ENCODE measurements at regions not wholly inside any gene's neighbourhood (a gene's known extent, or its start where the extent isn't known, plus 50 kb on each side); places are given as distances from the start of the nearest gene placed in this dataset.

GRCh38 chr20:63060057-63060991 is 53.6 kb upstream of the BHLHE23 start:
- no peak for TF ChIP-seq CTCF (IDR thresholded peaks at IDR 0.05)
- TF ChIP-seq POLR2A (IDR thresholded peaks at IDR 0.05), result no peak
